H7 (cell line): ENCODE measurements at regions not wholly inside any gene's neighbourhood (a gene's known extent, or its start where the extent isn't known, plus 50 kb on each side); places are given as distances from the start of the nearest gene placed in this dataset.
A peak's percentile ranks its signal among the peaks of the same experiment; 100 is the strongest.
"Not testable (repeated sequence)": the region's sequence is repeated elsewhere in the genome, so short reads cannot be mapped to it uniquely, and the experiment has no call there.

Experiments used
- DNase-seq: peaks from one replicate; pipeline ENCODE4 v3.0.0; 2012
- H3K27me3 ChIP-seq: 2 replicates; pipeline ENCODE4 v1.6.0; 2011; ENCODE audit warnings: mild to moderate bottlenecking, low read length; ENCODE audit not compliant: control insufficient read depth, insufficient read depth
- H3K36me3 ChIP-seq: replicated peaks from 2 replicates; pipeline ENCODE4 v1.5.1; 2011; ENCODE audit warnings: low read length; ENCODE audit not compliant: control insufficient read depth, insufficient read depth
- H3K4me3 ChIP-seq: 2 replicates; pipeline ENCODE4 v1.5.1; 2011; ENCODE audit warnings: low read depth, mild to moderate bottlenecking, control low read depth, low read length, moderate library complexity; ENCODE audit not compliant: insufficient read depth

- H3K36me3 ChIP-seq = no peaks in the 10 kb centered on the region
- no peak overlapping the region for H3K4me3 ChIP-seq
- no peaks in the 10 kb centered on the region for H3K27me3 ChIP-seq
- DNase-seq = no peak
These were observed 992.6 kb downstream of the PCDH9 start for GRCh38 chr13:66237411-66238062.

GRCh38 chr13:66234159-66234558 lies 996.0 kb downstream of the PCDH9 start:
- no peak for DNase-seq
- Histone ChIP-seq H3K27me3 (no peaks in the 10 kb centered on the region), H3K4me3 (no peak overlapping the region), H3K36me3 (no peaks in the 10 kb centered on the region)

GRCh38 chr13:66231958-66232357 lies 998.2 kb downstream of the PCDH9 start:
- H3K36me3 ChIP-seq, H3K4me3 ChIP-seq, DNase-seq, H3K27me3 ChIP-seq: not testable (repeated sequence)

- Histone ChIP-seq H3K36me3 (no peaks in the 10 kb centered on the region), H3K27me3 (peaks cover 40% of the 10 kb centered on the region), H3K4me3 (no peak overlapping the region)
- DNase-seq = no peak
These were observed 1005.1 kb downstream of the PCDH9 start for GRCh38 chr13:66225072-66225471.

GRCh38 chr13:66224663-66225062 lies 1005.5 kb downstream of the PCDH9 start:
- H3K36me3 ChIP-seq = no peaks in the 10 kb centered on the region
- H3K27me3 ChIP-seq = peaks cover 41% of the 10 kb centered on the region
- peak; percentile 26 for DNase-seq
- no peak overlapping the region for H3K4me3 ChIP-seq

- Histone ChIP-seq H3K4me3 (no peak overlapping the region), H3K27me3 (peaks cover 45% of the 10 kb centered on the region), H3K36me3 (no peaks in the 10 kb centered on the region)
- no peak for DNase-seq
These were observed 1007.2 kb downstream of the PCDH9 start for GRCh38 chr13:66222926-66223325.

- H3K36me3 ChIP-seq = no peaks in the 10 kb centered on the region
- H3K27me3 ChIP-seq = peaks cover 45% of the 10 kb centered on the region
- H3K4me3 ChIP-seq = no peak overlapping the region
- no peak for DNase-seq
These were observed 1008.0 kb downstream of the PCDH9 start for GRCh38 chr13:66222127-66222526.

GRCh38 chr13:66219506-66219905 lies 1010.6 kb downstream of the PCDH9 start:
- no peaks in the 10 kb centered on the region for H3K36me3 ChIP-seq
- H3K27me3 ChIP-seq = peaks cover 38% of the 10 kb centered on the region
- H3K4me3 ChIP-seq = no peak overlapping the region
- DNase-seq = no peak

GRCh38 chr13:66218583-66218982 lies 1011.6 kb downstream of the PCDH9 start:
- H3K4me3 ChIP-seq = no peak overlapping the region
- no peaks in the 10 kb centered on the region for H3K36me3 ChIP-seq
- H3K27me3 ChIP-seq = peaks cover 31% of the 10 kb centered on the region
- no peak for DNase-seq

- no peak for DNase-seq
- H3K27me3 ChIP-seq = peaks cover 13% of the 10 kb centered on the region
- no peaks in the 10 kb centered on the region for H3K36me3 ChIP-seq
- no peak overlapping the region for H3K4me3 ChIP-seq
These were observed 1013.4 kb downstream of the PCDH9 start for GRCh38 chr13:66216728-66217127.

- peaks cover 2% of the 10 kb centered on the region; the same call in 1 of the 2 replicates for H3K27me3 ChIP-seq
- no peak for DNase-seq
- no peaks in the 10 kb centered on the region for H3K36me3 ChIP-seq
- no peak overlapping the region for H3K4me3 ChIP-seq
These were observed 1015.7 kb downstream of the PCDH9 start for GRCh38 chr13:66214467-66214866.

- Histone ChIP-seq H3K4me3 (no peak overlapping the region), H3K27me3 (no peaks in the 10 kb centered on the region), H3K36me3 (no peaks in the 10 kb centered on the region)
- no peak for DNase-seq
These were observed 1017.6 kb downstream of the PCDH9 start for GRCh38 chr13:66212511-66212910.

- Histone ChIP-seq H3K27me3 (no peaks in the 10 kb centered on the region), H3K4me3 (no peak overlapping the region), H3K36me3 (no peaks in the 10 kb centered on the region)
- no peak for DNase-seq
These were observed 1019.5 kb downstream of the PCDH9 start for GRCh38 chr13:66210677-66211076.

- H3K36me3 ChIP-seq = no peaks in the 10 kb centered on the region
- DNase-seq = no peak
- no peak overlapping the region for H3K4me3 ChIP-seq
- H3K27me3 ChIP-seq = no peaks in the 10 kb centered on the region
These were observed 1021.5 kb downstream of the PCDH9 start for GRCh38 chr13:66208589-66208988.

GRCh38 chr13:66207610-66208009 lies 1022.5 kb downstream of the PCDH9 start:
- no peak for DNase-seq
- H3K4me3 ChIP-seq = no peak overlapping the region
- H3K36me3 ChIP-seq = no peaks in the 10 kb centered on the region
- H3K27me3 ChIP-seq = no peaks in the 10 kb centered on the region

GRCh38 chr13:66205807-66206206 lies 1024.3 kb downstream of the PCDH9 start:
- Histone ChIP-seq H3K27me3 (no peaks in the 10 kb centered on the region), H3K4me3 (no peak overlapping the region), H3K36me3 (no peaks in the 10 kb centered on the region)
- DNase-seq = no peak
